Heart left ventricle (tissue), 16 donors: ENCODE measurements at regions not wholly inside any gene's neighbourhood (a gene's known extent, or its start where the extent isn't known, plus 50 kb on each side); places are given as distances from the start of the nearest gene placed in this dataset.

ENCODE experiments used
- ATAC-seq, 4 donors: fragments of 200-7000 bp; cut with Tn5 transposase; one replicate each; pipeline ENCODE4 v1.9.1; 2020 to 2022; ENCODE audit warnings: moderate library complexity in 4 of 4, mild to moderate bottlenecking in 3 of 4, moderate number of reproducible peaks in 1 of 4
- DNase-seq, 5 donors: peaks; one replicate each; pipeline ENCODE4 v3.0.0-alpha.2; 2020
- H3K27ac ChIP-seq, 12 donors: fragments of 200-600 bp; sonication (generic) in 4 of 12; one replicate each; pipeline versions ENCODE4 v1.5.0 to v1.8.0; 2016 to 2022; ENCODE audit warnings: mild to moderate bottlenecking in 2 of 12
- H3K27me3 ChIP-seq, 9 donors: fragments of 200-600 bp; sonication (generic) in 2 of 9; one replicate each; pipeline versions ENCODE4 v1.5.1 to v1.8.0; 2016 to 2022; ENCODE audit warnings: mild to moderate bottlenecking in 3 of 9
- H3K36me3 ChIP-seq, 9 donors: fragments of 200-600 bp; sonication (generic) in 2 of 9; one replicate each; pipeline versions ENCODE4 v1.5.0 to v1.8.0; 2018 to 2022; ENCODE audit warnings: mild to moderate bottlenecking in 2 of 9
- H3K4me1 ChIP-seq, 12 donors: fragments of 200-600 bp; sonication (generic) in 4 of 12; one replicate each; pipeline versions ENCODE4 v1.5.0 to v1.8.0; 2016 to 2022; ENCODE audit warnings: mild to moderate bottlenecking in 3 of 12
- H3K4me3 ChIP-seq, 12 donors: fragments of 200-600 bp; sonication (generic) in 4 of 12; one replicate each; pipeline versions ENCODE4 v1.5.0 to v1.8.0; 2017 to 2022; ENCODE audit warnings: mild to moderate bottlenecking in 9 of 12, moderate library complexity in 4 of 12
- H3K9me3 ChIP-seq, 12 donors: fragments of 200-600 bp; sonication (generic) in 4 of 12; one replicate each; pipeline versions ENCODE4 v1.5.0 to v1.8.0; 2016 to 2022; ENCODE audit warnings: mild to moderate bottlenecking in 1 of 12
- CTCF ChIP-seq, 12 donors: fragments of 200-600 bp; sonication (generic) in 4 of 12; IDR thresholded peaks; one replicate each; pipeline versions ENCODE4 v1.5.0 to v1.8.0; 2018 to 2022; ENCODE audit warnings: antibody characterized with exemption in 12 of 12, mild to moderate bottlenecking in 5 of 12
- POLR2A ChIP-seq, 2 donors: fragments of 450-650 bp; IDR thresholded peaks; one replicate each; pipeline ENCODE4 v1.6.1; 2017; ENCODE audit warnings: antibody characterized with exemption in 2 of 2, mild to moderate bottlenecking in 2 of 2, moderate library complexity in 2 of 2
- WGBS, 4 donors: extraction: QIAGEN DNeasy Blood & Tissue Kit in 2 of 4; methylation state at CpG; one replicate each; pipeline versions ENCODE4 v1.1.5 to v1.1.7; 2013 to 2018; 5-methylcytosine and 5-hydroxymethylcytosine counted together
- intact Hi-C, 10 donors: fragments of 100-400 bp; cut with DNase I; formaldehyde crosslinking; loops; one replicate each; pipeline versions ENCODE4 v1.11.1 to v1.14.2; 2022
- donor health status: ischemic (EF 13 %, LVEDD 7.1; RV severe dilation, severe dysfunction).
- donor health status: healthy with polysubstance abuse.
- donor health status: DM: no; HTN: yes; CAD: no.
- donor health status: DM: no; HTN: no; CAD: no.
- donor health status: ischemic (EF 25% LVEDD 6.9; RV normal size, moderate dysfunction).
- donor health status: ischemic (EF 25% LVEDD 5.7; RV mildly dilated, moderate dysfunction).
- donor health status: healthy.
- donor health status: DM: yes; HTN: yes; CAD: no.
- donor health status: ischemic (EF 35%, LVEDD 5.7; RV mildly dilated, moderate dysfunction).
- donor health status: nonischemic (EF 11% LVEDD 7.7; RV severe dilation, severe dysfunction).
- donor health status: DM: yes; HTN: yes; CAD: no.
- donor health status: PGD.
- donor health status: ischemic (EF 29% LVEDD 5.4; RV normal size, mild dysfunction).
- donor health status: nonischemic (EF 23%, LVEDD 6.1; RV moderate dilation, normal function).

GRCh38 chr1:216823731-216824130, 100.5 kb upstream of the ESRRG start:
- Histone ChIP-seq H3K4me1 (peaks cover 0 to 5% (median 0%) of the 10 kb centered on the region in 12 donors), H3K27ac (no peak overlapping the region), H3K36me3 (no peaks in the 10 kb centered on the region), H3K4me3 (no peak overlapping the region), H3K9me3 (no peaks in the 10 kb centered on the region), H3K27me3 (no peaks in the 10 kb centered on the region)
- 89 to 95% (median 92%) methylated on average over 2 of the region's 2 CpGs for WGBS, 4 donors
- intact Hi-C loops = no loop called here
- no peak for TF ChIP-seq CTCF (IDR thresholded peaks at IDR 0.05)
- no peak for TF ChIP-seq POLR2A (IDR thresholded peaks at IDR 0.05)
- DNase-seq (no peak), ATAC-seq (no peak)

- Histone ChIP-seq H3K9me3 (no peaks in the 10 kb centered on the region), H3K36me3 (no peaks in the 10 kb centered on the region), H3K4me1 (peaks cover 0 to 6% (median 0%) of the 10 kb centered on the region in 12 donors), H3K27me3 (no peaks in the 10 kb centered on the region), H3K4me3 (no peak overlapping the region), H3K27ac (no peak overlapping the region)
- ATAC-seq (no peak), DNase-seq (no peak)
- intact Hi-C loops = no loop called here
- TF ChIP-seq CTCF (IDR thresholded peaks at IDR 0.05) = no peak
- TF ChIP-seq POLR2A (IDR thresholded peaks at IDR 0.05) = no peak
Observed at GRCh38 chr1:216822480-216822879, 99.3 kb upstream of the ESRRG start.

- Histone ChIP-seq H3K9me3 (no peaks in the 10 kb centered on the region), H3K4me1 (peaks cover 0 to 13% (median under 1%) of the 10 kb centered on the region in 12 donors), H3K27ac (no peak overlapping the region), H3K36me3 (no peaks in the 10 kb centered on the region), H3K4me3 (no peak overlapping the region), H3K27me3 (no peaks in the 10 kb centered on the region)
- WGBS, 4 donors = 26 to 34% (median 29%) methylated on average over 3 of the region's 3 CpGs
- ATAC-seq (no peak), DNase-seq (no peak)
- TF ChIP-seq POLR2A (IDR thresholded peaks at IDR 0.05) = no peak
- no peak for TF ChIP-seq CTCF (IDR thresholded peaks at IDR 0.05)
- intact Hi-C loops = no loop called here
Observed at GRCh38 chr1:216820345-216820744, 97.1 kb upstream of the ESRRG start.

- Histone ChIP-seq H3K9me3 (no peaks in the 10 kb centered on the region), H3K36me3 (no peaks in the 10 kb centered on the region), H3K27ac (peak overlapping the region in 3 of 12 donors; percentile 13 to 30 (median 22)), H3K4me3 (no peak overlapping the region), H3K27me3 (no peaks in the 10 kb centered on the region), H3K4me1 (peaks cover 0 to 31% (median 4%) of the 10 kb centered on the region in 12 donors)
- ATAC-seq = peak in 3 of 4 donors; percentile 57 to 72 (median 62)
- intact Hi-C loops = loop anchor here in 1 of 10 donors (10.0 kb wide), 1 partner anchor 257 kb away; no protein-coding TSS in a partner anchor
- peak in 2 of 5 donors; percentile 22 to 24 for DNase-seq
- 42 to 52% (median 49%) methylated on average over 1 of the region's 1 CpG for WGBS, 4 donors
- no peak for TF ChIP-seq CTCF (IDR thresholded peaks at IDR 0.05)
- TF ChIP-seq POLR2A (IDR thresholded peaks at IDR 0.05) = no peak
Observed at GRCh38 chr1:216818284-216818683, 95.1 kb upstream of the ESRRG start.
